ENCODE measurements at regions not wholly inside any gene's neighbourhood (a gene's known extent, or its start where the extent isn't known, plus 50 kb on each side); places are given as distances from the start of the nearest gene placed in this dataset.

GRCh38 chr4:35464964-35465528, 779.3 kb downstream of the ARAP2 start:
- TF ChIP-seq SP1 (IDR thresholded peaks at IDR 0.05; ENCODE audit: low read depth): no peak
- TF ChIP-seq, protein P1, sequence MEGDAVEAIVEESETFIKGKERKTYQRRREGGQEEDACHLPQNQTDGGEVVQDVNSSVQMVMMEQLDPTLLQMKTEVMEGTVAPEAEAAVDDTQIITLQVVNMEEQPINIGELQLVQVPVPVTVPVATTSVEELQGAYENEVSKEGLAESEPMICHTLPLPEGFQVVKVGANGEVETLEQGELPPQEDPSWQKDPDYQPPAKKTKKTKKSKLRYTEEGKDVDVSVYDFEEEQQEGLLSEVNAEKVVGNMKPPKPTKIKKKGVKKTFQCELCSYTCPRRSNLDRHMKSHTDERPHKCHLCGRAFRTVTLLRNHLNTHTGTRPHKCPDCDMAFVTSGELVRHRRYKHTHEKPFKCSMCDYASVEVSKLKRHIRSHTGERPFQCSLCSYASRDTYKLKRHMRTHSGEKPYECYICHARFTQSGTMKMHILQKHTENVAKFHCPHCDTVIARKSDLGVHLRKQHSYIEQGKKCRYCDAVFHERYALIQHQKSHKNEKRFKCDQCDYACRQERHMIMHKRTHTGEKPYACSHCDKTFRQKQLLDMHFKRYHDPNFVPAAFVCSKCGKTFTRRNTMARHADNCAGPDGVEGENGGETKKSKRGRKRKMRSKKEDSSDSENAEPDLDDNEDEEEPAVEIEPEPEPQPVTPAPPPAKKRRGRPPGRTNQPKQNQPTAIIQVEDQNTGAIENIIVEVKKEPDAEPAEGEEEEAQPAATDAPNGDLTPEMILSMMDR (IDR thresholded peaks at IDR 0.05 in 2 of 3, conservative IDR thresholded peaks at IDR 0.05 in 1 of 3; ENCODE audit: borderline replicate concordance in 1 of 3, insufficient read depth in 1 of 3, low read depth in 2 of 3, low read length in 2 of 3): no peak
- no peak for TF ChIP-seq MAX (IDR thresholded peaks at IDR 0.05)
- TF ChIP-seq YY1 (IDR thresholded peaks at IDR 0.05; ENCODE audit: extremely low read depth, insufficient replicate concordance, low read depth, low read length): no peak
- TF ChIP-seq RAD21 (IDR thresholded peaks at IDR 0.05; ENCODE audit: low read depth): no peak
- TF ChIP-seq POLR2A (IDR thresholded peaks at IDR 0.05; ENCODE audit: borderline replicate concordance, extremely low read depth, insufficient read depth, insufficient read length): no peak
- TF ChIP-seq JUND (IDR thresholded peaks at IDR 0.05): no peak
- TF ChIP-seq ZFX (IDR thresholded peaks at IDR 0.05): no peak
- no peak for TF ChIP-seq SRF (IDR thresholded peaks at IDR 0.05; ENCODE audit: low read depth)
- TF ChIP-seq EZH2phosphoT487 (IDR thresholded peaks at IDR 0.05; ENCODE audit: borderline replicate concordance): no peak
- TF ChIP-seq POLR2AphosphoS5 (IDR thresholded peaks at IDR 0.05; ENCODE audit: low read depth, low read length): no peak
- TF ChIP-seq REST (IDR thresholded peaks at IDR 0.05; ENCODE audit: low read depth): no peak
- TF ChIP-seq FOSL1 (IDR thresholded peaks at IDR 0.05; ENCODE audit: low read depth): no peak
- TF ChIP-seq ATF3 (IDR thresholded peaks at IDR 0.05): no peak
- no peak for TF ChIP-seq ELF1 (IDR thresholded peaks at IDR 0.05; ENCODE audit: borderline replicate concordance, low read depth)
- no peak for TF ChIP-seq EZH2 (IDR thresholded peaks at IDR 0.05)
- no peak for TF ChIP-seq CBX3 (IDR thresholded peaks at IDR 0.05; ENCODE audit: low read depth)
- no peaks in the 10 kb centered on the region for H3K79me2 ChIP-seq (ENCODE audit: insufficient read depth, low read length)
- intact Hi-C loops (cut with micrococcal nuclease): no loop called here
- H3K4me3 ChIP-seq (replicated peaks in 1 of 2; ENCODE audit: low read depth in 1 of 2, low read length in 2 of 2): no peak overlapping the region
- H2AFZ ChIP-seq (ENCODE audit: low read depth, low read length, poor library complexity, severe bottlenecking): no peak overlapping the region
- ChIA-PET CTCF (no interaction called here), RAD21 (ENCODE audit: low non-redundant PET in 1 of 2, low total read pairs in 2 of 2, uncharacterized antibody in 2 of 2, unreplicated experiment in 2 of 2) (no interaction called here), POLR2A (no interaction called here)
- ATAC-seq: no peak
- no peaks in the 10 kb centered on the region for H4K20me1 ChIP-seq (ENCODE audit: insufficient read depth)
- H3K9ac ChIP-seq (ENCODE audit: low read length): no peak overlapping the region
- H3K4me1 ChIP-seq (ENCODE audit: control insufficient read depth in 1 of 2, insufficient read depth in 2 of 2, low read length in 2 of 2): no peaks in the 10 kb centered on the region
- H3K9me2 ChIP-seq (ENCODE audit: insufficient read depth): no peaks in the 10 kb centered on the region
- BruUV-seq (replicated peaks): no TSS peak
- H3K27ac ChIP-seq (ENCODE audit: low read depth, low read length): no peak overlapping the region
- DNase-seq (ENCODE audit: low read depth, low spot score): no peak
- no peaks in the 10 kb centered on the region for H3K36me3 ChIP-seq (ENCODE audit: control insufficient read depth in 1 of 2, insufficient read depth in 2 of 2, low read length in 2 of 2)
- no peaks in the 10 kb centered on the region for H3K27me3 ChIP-seq (ENCODE audit: insufficient read depth, low read length)
- H3K4me2 ChIP-seq (ENCODE audit: low read length): no peak overlapping the region
- no peaks in the 10 kb centered on the region for H3K9me3 ChIP-seq (ENCODE audit: control insufficient read depth in 1 of 2, insufficient read depth in 1 of 2, low read depth in 1 of 2, low read length in 2 of 2)

All from HCT116 (cell line).